ENCODE measurements at regions not wholly inside any gene's neighbourhood (a gene's known extent, or its start where the extent isn't known, plus 50 kb on each side); places are given as distances from the start of the nearest gene placed in this dataset.

GRCh38 chr21:36596174-36596573 lies 102.7 kb upstream of the SIM2 start:
- DNase-seq (ENCODE audit: low read depth, low spot score) (no peak), FAIRE-seq (no peak)
- H3K27me3 ChIP-seq (ENCODE audit: control insufficient read depth, extremely low read depth, insufficient read depth, low read length) = peaks cover 11% of the 10 kb centered on the region
- H3K9ac ChIP-seq (ENCODE audit: control insufficient read depth, extremely low read depth, insufficient read depth, low read length) = no peak overlapping the region
- H3K9me1 ChIP-seq (ENCODE audit: control insufficient read depth, extremely low read depth, insufficient read depth, low read length) = no peaks in the 10 kb centered on the region
- TF ChIP-seq CTCF (optimal IDR thresholded peaks at IDR 0.05 in 1 of 3, IDR thresholded peaks at IDR 0.05 in 1 of 3, conservative IDR thresholded peaks at IDR 0.05 in 1 of 3; ENCODE audit: extremely low read depth in 1 of 3, insufficient read depth in 2 of 3, low read length in 3 of 3) (no peak), EZH2 (IDR thresholded peaks at IDR 0.05; ENCODE audit: low read length) (no peak)
- no peaks in the 10 kb centered on the region for H3K4me1 ChIP-seq (ENCODE audit: control insufficient read depth, extremely low read depth, insufficient read depth, low read length)
- H4K20me1 ChIP-seq (ENCODE audit: control insufficient read depth, extremely low read depth, insufficient read depth, low read length) = no peaks in the 10 kb centered on the region
- H3K4me3 ChIP-seq (ENCODE audit: control insufficient read depth in 2 of 3, extremely low read depth in 1 of 3, insufficient read depth in 2 of 3, low read depth in 1 of 3, low read length in 3 of 3) = no peak overlapping the region
- H3K4me2 ChIP-seq (ENCODE audit: control insufficient read depth, extremely low read depth, insufficient read depth, low read depth, low read length) = no peak overlapping the region
- H3K36me3 ChIP-seq (ENCODE audit: control insufficient read depth in 2 of 2, extremely low read depth in 1 of 2, insufficient read depth in 2 of 2, low read length in 2 of 2) = no peaks in the 10 kb centered on the region
- H3K79me2 ChIP-seq (ENCODE audit: control insufficient read depth, insufficient read depth, low read length) = no peaks in the 10 kb centered on the region
- no peaks in the 10 kb centered on the region for H3K9me3 ChIP-seq (ENCODE audit: control insufficient read depth, low read depth, low read length)
- H2AFZ ChIP-seq (ENCODE audit: control insufficient read depth, low read length) = no peak overlapping the region
- dilution Hi-C loops (cut with MboI; ENCODE audit: extremely low pct_ligation_motif_present, low sequenced_read_pairs) = no loop called here
- H3K27ac ChIP-seq (ENCODE audit: control insufficient read depth, insufficient read depth, low read length) = no peak overlapping the region

- Histone ChIP-seq H3K4me2 (ENCODE audit: control insufficient read depth, extremely low read depth, insufficient read depth, low read depth, low read length) (no peak overlapping the region), H3K9me3 (ENCODE audit: control insufficient read depth, low read depth, low read length) (no peaks in the 10 kb centered on the region), H3K79me2 (ENCODE audit: control insufficient read depth, insufficient read depth, low read length) (no peaks in the 10 kb centered on the region), H3K9me1 (ENCODE audit: control insufficient read depth, extremely low read depth, insufficient read depth, low read length) (no peaks in the 10 kb centered on the region), H3K9ac (ENCODE audit: control insufficient read depth, extremely low read depth, insufficient read depth, low read length) (no peak overlapping the region), H3K27me3 (ENCODE audit: control insufficient read depth, extremely low read depth, insufficient read depth, low read length) (peaks cover 11% of the 10 kb centered on the region), H2AFZ (ENCODE audit: control insufficient read depth, low read length) (no peak overlapping the region), H3K27ac (ENCODE audit: control insufficient read depth, insufficient read depth, low read length) (no peak overlapping the region), H3K36me3 (ENCODE audit: control insufficient read depth in 2 of 2, extremely low read depth in 1 of 2, insufficient read depth in 2 of 2, low read length in 2 of 2) (no peaks in the 10 kb centered on the region), H3K4me1 (ENCODE audit: control insufficient read depth, extremely low read depth, insufficient read depth, low read length) (no peaks in the 10 kb centered on the region), H3K4me3 (ENCODE audit: control insufficient read depth in 2 of 3, extremely low read depth in 1 of 3, insufficient read depth in 2 of 3, low read depth in 1 of 3, low read length in 3 of 3) (no peak overlapping the region), H4K20me1 (ENCODE audit: control insufficient read depth, extremely low read depth, insufficient read depth, low read length) (no peaks in the 10 kb centered on the region)
- no peak for TF ChIP-seq EZH2 (IDR thresholded peaks at IDR 0.05; ENCODE audit: low read length)
- TF ChIP-seq CTCF (optimal IDR thresholded peaks at IDR 0.05 in 1 of 3, IDR thresholded peaks at IDR 0.05 in 1 of 3, conservative IDR thresholded peaks at IDR 0.05 in 1 of 3; ENCODE audit: extremely low read depth in 1 of 3, insufficient read depth in 2 of 3, low read length in 3 of 3) = no peak
- dilution Hi-C loops (cut with MboI; ENCODE audit: extremely low pct_ligation_motif_present, low sequenced_read_pairs) = no loop called here
- DNase-seq (ENCODE audit: low read depth, low spot score) (no peak), FAIRE-seq (no peak)
Measured at GRCh38 chr21:36601362-36601761, 97.6 kb upstream of the SIM2 start.

Measured in keratinocyte (primary cell).